Epithelial cell of esophagus (primary cell): ENCODE measurements at regions not wholly inside any gene's neighbourhood (a gene's known extent, or its start where the extent isn't known, plus 50 kb on each side); places are given as distances from the start of the nearest gene placed in this dataset.

Source experiments
- DNase-seq: peaks from one replicate; pipeline ENCODE4 v3.0.0; 2010; ENCODE audit warnings: low read depth
- H3K4me3 ChIP-seq: 2 replicates; pipeline ENCODE4 v1.5.1; 2011; ENCODE audit warnings: mild to moderate bottlenecking, low read length, control low read depth
- TF ChIP-seq, protein P1 (sequence below): IDR thresholded peaks from 2 replicates; pipeline ENCODE4 v1.5.1; 2011; ENCODE audit warnings: low read depth, mild to moderate bottlenecking, low read length, control low read depth, inconsistent platforms; ENCODE audit not compliant: insufficient read depth; ENCODE audit errors: missing control alignments

DNA sequence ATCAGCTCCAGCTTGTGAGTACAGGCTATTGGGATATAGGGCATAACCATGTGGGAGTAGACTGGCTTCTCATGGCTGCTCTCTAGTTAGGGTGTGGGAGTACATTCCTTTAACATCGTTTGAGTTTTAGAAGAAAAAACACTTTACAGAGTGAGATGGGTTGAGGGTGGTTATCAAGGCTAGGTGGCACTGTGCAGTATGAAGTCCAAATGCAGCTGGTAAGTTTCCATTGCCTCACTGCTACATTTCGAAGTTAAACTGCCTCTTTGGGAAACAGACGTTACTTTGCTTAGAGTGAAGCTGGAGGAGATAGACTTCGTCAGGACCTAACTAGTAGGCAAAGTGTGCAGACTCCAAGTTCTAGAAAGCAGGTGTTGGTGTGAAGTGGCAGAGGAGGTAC lies 192.4 kb downstream of the SQOR start:
- TF ChIP-seq, protein P1, sequence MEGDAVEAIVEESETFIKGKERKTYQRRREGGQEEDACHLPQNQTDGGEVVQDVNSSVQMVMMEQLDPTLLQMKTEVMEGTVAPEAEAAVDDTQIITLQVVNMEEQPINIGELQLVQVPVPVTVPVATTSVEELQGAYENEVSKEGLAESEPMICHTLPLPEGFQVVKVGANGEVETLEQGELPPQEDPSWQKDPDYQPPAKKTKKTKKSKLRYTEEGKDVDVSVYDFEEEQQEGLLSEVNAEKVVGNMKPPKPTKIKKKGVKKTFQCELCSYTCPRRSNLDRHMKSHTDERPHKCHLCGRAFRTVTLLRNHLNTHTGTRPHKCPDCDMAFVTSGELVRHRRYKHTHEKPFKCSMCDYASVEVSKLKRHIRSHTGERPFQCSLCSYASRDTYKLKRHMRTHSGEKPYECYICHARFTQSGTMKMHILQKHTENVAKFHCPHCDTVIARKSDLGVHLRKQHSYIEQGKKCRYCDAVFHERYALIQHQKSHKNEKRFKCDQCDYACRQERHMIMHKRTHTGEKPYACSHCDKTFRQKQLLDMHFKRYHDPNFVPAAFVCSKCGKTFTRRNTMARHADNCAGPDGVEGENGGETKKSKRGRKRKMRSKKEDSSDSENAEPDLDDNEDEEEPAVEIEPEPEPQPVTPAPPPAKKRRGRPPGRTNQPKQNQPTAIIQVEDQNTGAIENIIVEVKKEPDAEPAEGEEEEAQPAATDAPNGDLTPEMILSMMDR = no peak
- no peak for DNase-seq
- H3K4me3 ChIP-seq = no peak overlapping the region

DNA sequence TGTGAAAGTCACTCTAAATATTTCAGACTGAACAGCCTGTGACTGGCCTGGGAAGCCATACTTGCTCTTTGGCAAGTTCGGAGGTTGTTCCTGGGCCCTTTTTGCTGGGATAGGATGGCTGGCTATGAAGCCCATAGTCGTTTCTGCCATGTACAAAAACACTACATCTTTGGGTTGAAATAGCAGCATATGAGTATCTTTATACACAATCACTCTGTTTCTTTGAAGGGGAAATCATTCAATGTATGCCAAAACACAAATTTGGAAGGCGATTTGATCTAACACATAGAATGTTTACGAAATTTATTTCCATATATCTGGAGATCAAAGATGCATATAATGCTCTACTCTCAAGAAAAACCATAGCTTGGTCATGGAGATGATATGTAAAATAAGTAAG lies 192.9 kb downstream of the SQOR start:
- no peak for DNase-seq
- TF ChIP-seq, protein P1 = no peak
- no peak overlapping the region for H3K4me3 ChIP-seq

DNA sequence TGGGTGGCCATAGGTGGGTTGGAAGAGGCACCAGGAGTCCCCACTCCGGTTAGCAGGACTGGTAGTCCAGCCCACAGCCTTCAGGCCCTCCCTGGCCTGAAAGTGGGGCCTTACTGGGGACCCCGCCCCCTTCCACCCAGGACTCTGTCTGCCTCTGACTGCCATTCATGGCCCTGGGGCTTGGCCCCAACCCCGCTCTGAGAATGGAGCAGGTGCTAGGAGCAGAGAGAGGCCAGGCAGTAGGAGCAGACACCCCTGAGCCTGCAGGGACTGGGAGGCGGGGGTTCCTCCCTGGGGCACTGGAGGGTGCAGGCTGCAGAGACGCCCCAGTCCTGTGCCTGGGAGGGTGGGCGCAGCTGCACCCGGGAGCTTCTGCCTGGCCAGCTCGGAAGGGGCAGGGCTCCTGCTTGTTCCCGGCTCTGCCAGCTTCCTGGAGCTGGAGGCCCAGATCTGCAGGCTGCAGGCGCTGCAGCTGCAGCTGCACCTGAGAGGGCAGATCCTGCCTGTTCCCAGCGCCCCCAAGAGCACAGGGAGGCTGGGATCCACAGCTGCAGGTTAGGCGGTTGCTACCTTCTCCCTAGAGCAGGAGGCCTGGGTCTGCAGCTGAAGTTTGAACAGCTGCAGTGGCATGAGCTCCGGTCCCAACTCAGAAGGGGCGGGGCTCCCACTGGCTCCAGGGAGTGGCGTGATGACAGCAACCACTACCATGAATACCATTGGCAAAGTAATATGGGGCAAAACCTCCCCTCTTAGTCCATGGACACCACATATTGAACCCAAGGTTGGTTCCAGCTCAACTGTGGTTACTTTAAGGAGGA lies 194.7 kb downstream of the SQOR start:
- H3K4me3 ChIP-seq = no peak overlapping the region
- TF ChIP-seq, protein P1 = no peak
- DNase-seq = no peak

- H3K4me3 ChIP-seq = no peak overlapping the region
- DNase-seq = peak; percentile 13
- TF ChIP-seq, protein P1 = no peak
These were observed 197.0 kb downstream of the SQOR start for GRCh38 chr15:45831787-45832186.

DNA sequence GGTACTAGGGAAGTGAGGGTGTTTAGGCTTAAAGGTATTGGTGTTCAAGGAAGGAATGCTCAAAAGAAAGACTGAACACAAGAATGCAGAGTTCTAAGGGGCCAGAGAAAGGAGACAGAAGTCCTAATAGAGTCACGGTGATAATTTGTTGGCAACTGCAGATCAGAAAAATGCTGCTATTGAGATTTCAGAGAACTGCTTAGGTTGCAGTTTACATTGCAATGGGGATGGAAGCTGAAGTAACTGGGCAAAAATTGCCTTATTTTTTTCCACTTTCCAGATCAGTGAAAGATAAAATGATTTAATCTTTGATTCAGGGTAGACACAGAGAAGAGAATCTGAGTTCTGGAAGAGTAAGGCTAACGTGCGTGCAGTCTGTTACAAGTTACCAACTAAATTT lies 199.8 kb downstream of the SQOR start:
- no peak overlapping the region for H3K4me3 ChIP-seq
- DNase-seq = no peak
- TF ChIP-seq, protein P1 = no peak

DNA sequence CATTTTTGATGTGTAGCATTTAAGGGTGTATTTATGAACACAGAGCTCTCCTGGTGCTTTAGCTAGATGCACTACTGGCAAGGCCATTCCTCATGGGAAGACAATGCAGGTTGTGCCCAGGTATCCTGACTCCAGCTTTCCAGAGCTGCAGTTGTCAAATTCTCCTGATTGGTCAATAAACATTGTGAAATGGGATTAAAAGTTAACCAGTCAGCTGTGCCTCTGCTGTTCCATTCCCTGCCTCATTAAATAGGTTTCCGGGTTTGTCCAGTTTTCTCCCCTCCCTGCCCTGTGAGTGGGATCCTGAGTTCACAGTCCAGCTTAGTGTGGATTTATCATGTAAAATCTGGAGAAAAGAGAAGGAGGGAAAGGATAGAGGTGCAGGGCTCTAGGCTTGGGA lies 207.3 kb downstream of the SQOR start:
- H3K4me3 ChIP-seq = no peak overlapping the region
- TF ChIP-seq, protein P1 = no peak
- no peak for DNase-seq

DNA sequence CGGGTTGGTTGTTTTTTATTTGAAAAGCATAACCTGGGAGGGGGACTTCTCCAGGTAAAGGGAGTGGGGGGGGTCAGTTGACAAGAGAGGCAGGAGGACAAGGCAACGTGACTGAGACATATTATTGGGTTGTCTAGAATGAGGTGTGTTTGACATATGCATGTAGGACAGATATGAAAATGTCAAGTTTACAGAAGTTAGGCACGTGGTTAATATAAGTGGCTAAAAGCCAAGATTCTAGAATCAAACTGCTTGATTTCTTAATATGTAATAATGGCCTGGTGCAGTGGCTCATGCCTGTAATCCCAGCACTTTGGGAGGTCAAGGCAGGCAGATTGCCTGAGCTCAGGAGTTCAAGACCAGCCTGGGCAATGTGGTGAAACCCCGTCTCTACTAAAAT lies 212.8 kb downstream of the SQOR start:
- no peak overlapping the region for H3K4me3 ChIP-seq
- TF ChIP-seq, protein P1 = no peak

More for the DNA sequence above, 212.8 kb downstream of the SQOR start:
- no peak for DNase-seq
